Mesenchymal stem cell (in vitro differentiated cells and primary cell): ENCODE measurements at regions not wholly inside any gene's neighbourhood (a gene's known extent, or its start where the extent isn't known, plus 50 kb on each side); places are given as distances from the start of the nearest gene placed in this dataset.

Source experiments
- DNase-seq: peaks from one replicate; pipeline ENCODE4 v3.0.0-alpha.2; 2013
- H2AFZ ChIP-seq: one replicate; pipeline ENCODE4 v1.6.1; 2013; ENCODE audit warnings: low read depth, mild to moderate bottlenecking, control low read depth, inconsistent platforms, low read length, moderate library complexity
- H2AK5ac ChIP-seq: 2 replicates; pipeline ENCODE4 v1.6.1; 2013; ENCODE audit warnings: low read length, moderate library complexity, mild to moderate bottlenecking, inconsistent platforms; ENCODE audit not compliant: severe bottlenecking
- H2BK120ac ChIP-seq: one replicate; pipeline ENCODE4 v1.6.1; 2013; ENCODE audit warnings: low read depth, mild to moderate bottlenecking, inconsistent platforms, low read length, moderate library complexity
- H2BK12ac ChIP-seq, 2 experiments: one replicate each; pipeline ENCODE4 v1.6.1; 2013; ENCODE audit warnings: inconsistent platforms in 2 of 2, low read length in 2 of 2, mild to moderate bottlenecking in 2 of 2, moderate library complexity in 2 of 2, control low read depth in 1 of 2
- H2BK15ac ChIP-seq: one replicate; pipeline ENCODE4 v1.6.1; 2013; ENCODE audit warnings: mild to moderate bottlenecking, low read depth, inconsistent platforms; ENCODE audit not compliant: poor library complexity, severe bottlenecking
- H2BK5ac ChIP-seq: 2 replicates; pipeline ENCODE4 v1.6.1; 2013; ENCODE audit warnings: low read depth, mild to moderate bottlenecking, low read length, control low read depth, inconsistent platforms; ENCODE audit not compliant: poor library complexity, severe bottlenecking
- H3K14ac ChIP-seq, 2 experiments: one replicate each; pipeline ENCODE4 v1.6.1; 2013; ENCODE audit warnings: inconsistent platforms in 2 of 2, low read length in 2 of 2, control low read depth in 1 of 2, mild to moderate bottlenecking in 1 of 2, moderate library complexity in 1 of 2
- H3K18ac ChIP-seq, 2 experiments: one replicate each; pipeline ENCODE4 v1.6.1; 2013; ENCODE audit warnings: inconsistent platforms in 2 of 2, low read length in 2 of 2, control low read depth in 1 of 2, low read depth in 1 of 2, mild to moderate bottlenecking in 1 of 2
- H3K23ac ChIP-seq, 2 experiments: one replicate each; pipeline ENCODE4 v1.6.1; 2013; ENCODE audit warnings: inconsistent platforms in 2 of 2, low read length in 2 of 2, mild to moderate bottlenecking in 2 of 2, moderate library complexity in 2 of 2, control low read depth in 1 of 2
- H3K27ac ChIP-seq: 2 replicates; pipeline ENCODE4 v1.5.1; 2013; ENCODE audit warnings: mild to moderate bottlenecking, moderate library complexity, low read length, control low read depth, inconsistent platforms; ENCODE audit not compliant: poor library complexity, severe bottlenecking
- H3K27me3 ChIP-seq, 2 experiments: 2 replicates each; pipeline versions ENCODE4 v1.6.1 to v1.7.0; 2013; ENCODE audit warnings: low read length in 2 of 2, mild to moderate bottlenecking in 2 of 2, moderate library complexity in 2 of 2, control low read depth in 1 of 2, inconsistent platforms in 1 of 2; ENCODE audit not compliant: control insufficient read depth in 1 of 2, insufficient read depth in 1 of 2
- H3K36me3 ChIP-seq, 2 experiments: 2 replicates each; pipeline versions ENCODE4 v1.6.1 to v1.7.0; 2013; ENCODE audit warnings: low read length in 2 of 2, control low read depth in 1 of 2, inconsistent platforms in 1 of 2, low read depth in 1 of 2, mild to moderate bottlenecking in 1 of 2; ENCODE audit not compliant: insufficient read depth in 2 of 2, control insufficient read depth in 1 of 2
- H3K4ac ChIP-seq, 2 experiments: one replicate each; pipeline ENCODE4 v1.6.1; 2013; ENCODE audit warnings: inconsistent platforms in 2 of 2, low read length in 2 of 2, mild to moderate bottlenecking in 2 of 2, moderate library complexity in 2 of 2, control low read depth in 1 of 2, low read depth in 1 of 2
- H3K4me1 ChIP-seq: 2 replicates; pipeline ENCODE4 v1.6.1; 2013; ENCODE audit warnings: low read depth, low read length, control low read depth; ENCODE audit not compliant: control insufficient read depth, insufficient read depth
- H3K4me2 ChIP-seq: 2 replicates; pipeline ENCODE4 v1.6.1; 2013; ENCODE audit warnings: low read length, mild to moderate bottlenecking, inconsistent platforms; ENCODE audit not compliant: poor library complexity, severe bottlenecking
- H3K4me3 ChIP-seq, 2 experiments: 2 replicates each; pipeline versions ENCODE4 v1.5.1 to v1.7.0; 2013; ENCODE audit warnings: low read length in 2 of 2, mild to moderate bottlenecking in 2 of 2, control low read depth in 1 of 2, low read depth in 1 of 2; ENCODE audit not compliant: insufficient read depth in 1 of 2
- H3K79me1 ChIP-seq: replicated peaks from 2 replicates; pipeline ENCODE4 v1.6.1; 2013; ENCODE audit warnings: mild to moderate bottlenecking, control low read depth, low read length, inconsistent platforms; ENCODE audit not compliant: poor library complexity, severe bottlenecking
- H3K9ac ChIP-seq: 2 replicates; pipeline ENCODE4 v1.7.0; 2013; ENCODE audit warnings: mild to moderate bottlenecking, low read length, moderate library complexity
- H3K9me3 ChIP-seq: 2 replicates; pipeline ENCODE4 v1.7.0; 2013; ENCODE audit warnings: mild to moderate bottlenecking, low read length; ENCODE audit not compliant: control insufficient read depth
- H4K8ac ChIP-seq: one replicate; pipeline ENCODE4 v1.6.1; 2013; ENCODE audit warnings: inconsistent platforms, mild to moderate bottlenecking, low read length, moderate library complexity
- H4K91ac ChIP-seq: one replicate; pipeline ENCODE4 v1.6.1; 2013; ENCODE audit warnings: mild to moderate bottlenecking, low read length, inconsistent platforms
- WGBS: methylation state at CpG from one replicate; pipeline ENCODE4 v1.1.7; 2013; ENCODE audit warnings: mixed read lengths; 5-methylcytosine and 5-hydroxymethylcytosine counted together

GRCh38 chr15:62888623-62889022 is 153.9 kb upstream of the TPM1 start:
- H3K27me3 ChIP-seq: no peaks in the 10 kb centered on the region
- H2AK5ac ChIP-seq: peak overlapping the region; percentile 8
- H3K79me1 ChIP-seq: peaks cover 1% of the 10 kb centered on the region
- H3K14ac ChIP-seq: peak overlapping the region in 1 of 2 experiments; percentile 79
- peak overlapping the region; percentile 1 to 45 for H2BK12ac ChIP-seq
- H3K27ac ChIP-seq: peak overlapping the region; percentile 44
- H3K23ac ChIP-seq: no peak overlapping the region
- no peaks in the 10 kb centered on the region for H3K36me3 ChIP-seq
- H3K4me2 ChIP-seq: no peak overlapping the region
- no peak overlapping the region for H2BK5ac ChIP-seq
- H4K8ac ChIP-seq: no peak overlapping the region
- H3K9me3 ChIP-seq: no peaks in the 10 kb centered on the region
- no peak overlapping the region for H3K18ac ChIP-seq
- no peak for DNase-seq
- H3K4ac ChIP-seq: no peak overlapping the region
- H3K4me3 ChIP-seq: no peak overlapping the region
- no peak overlapping the region for H2BK120ac ChIP-seq
- H3K9ac ChIP-seq: no peak overlapping the region
- no peak overlapping the region for H2BK15ac ChIP-seq
- H3K4me1 ChIP-seq: peaks cover 15% of the 10 kb centered on the region
- WGBS: 95% methylated on average over 3 of the region's 3 CpGs
- no peak overlapping the region for H2AFZ ChIP-seq
- peak overlapping the region; percentile 4 for H4K91ac ChIP-seq

DNA sequence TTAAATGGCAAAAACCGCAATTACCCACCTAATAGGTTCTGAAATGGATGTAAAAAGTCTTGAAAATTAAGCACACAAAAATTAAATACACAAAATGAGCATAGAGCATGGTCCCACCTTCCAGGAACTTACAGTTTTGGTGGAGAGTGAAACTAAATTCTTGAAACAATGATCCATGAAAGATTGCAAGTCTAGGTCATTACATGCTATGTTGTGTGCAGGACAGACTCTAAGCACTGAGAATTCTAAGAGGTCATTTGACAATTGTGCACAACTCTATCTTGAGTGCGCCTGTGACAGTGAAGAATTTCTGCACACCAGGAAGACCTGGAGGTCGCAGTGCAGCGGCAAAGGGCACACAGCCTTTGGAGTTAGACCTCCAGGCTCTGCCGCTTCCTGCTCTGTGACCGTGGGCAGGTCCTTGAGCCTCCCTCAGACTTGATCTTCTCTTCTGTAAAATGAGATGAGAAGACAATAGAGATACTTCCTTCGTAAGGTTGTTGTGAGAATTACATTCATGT is 153.3 kb upstream of the TPM1 start:
- H3K4ac ChIP-seq: no peak overlapping the region

DNA sequence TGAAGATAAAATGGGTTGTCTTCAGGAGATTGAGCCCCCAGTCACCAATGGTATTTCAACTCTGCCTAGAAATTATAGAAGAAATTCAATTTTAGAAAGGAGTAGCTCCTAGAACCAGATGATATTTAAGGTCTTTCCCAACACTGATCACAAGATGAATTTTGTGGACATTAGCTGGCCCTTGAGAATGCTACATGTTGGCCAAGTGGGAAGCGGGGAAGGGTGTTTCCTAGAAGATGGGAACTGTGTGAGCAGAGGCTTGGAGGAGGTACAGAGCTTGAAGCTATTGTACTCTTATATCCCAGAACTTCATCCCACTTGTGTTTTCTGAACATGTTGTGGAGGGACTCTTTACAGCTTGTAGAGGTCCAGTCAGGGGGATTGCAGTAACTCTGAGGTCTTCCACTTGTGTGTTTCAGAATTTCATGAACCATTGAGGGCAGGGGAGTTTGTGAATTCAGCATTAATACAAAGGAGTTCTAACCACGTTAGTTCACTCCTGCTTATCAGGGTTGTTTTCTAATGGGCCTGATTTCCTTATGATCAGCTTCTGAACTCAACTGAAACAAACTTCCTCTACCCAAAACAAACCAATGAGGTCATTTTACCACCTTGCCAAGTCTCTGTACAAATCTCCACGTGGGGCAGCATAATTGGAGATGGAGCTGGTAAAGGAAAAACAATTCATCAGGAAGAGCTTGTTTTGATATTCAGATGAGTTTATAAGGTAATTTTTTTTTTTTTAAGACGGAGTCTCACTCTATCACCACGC is 152.6 kb upstream of the TPM1 start:
- Histone ChIP-seq H2AFZ (no peak overlapping the region), H3K27ac (peak overlapping the region; percentile 6), H3K4ac (no peak overlapping the region), H3K4me1 (peaks cover 17% of the 10 kb centered on the region), H3K9ac (peak overlapping the region; percentile 89), H2BK120ac (no peak overlapping the region), H2AK5ac (peak overlapping the region; percentile 93), H3K4me3 (peak overlapping the region in 1 of 2 experiments; percentile 48), H4K8ac (no peak overlapping the region), H3K14ac (no peak overlapping the region), H3K79me1 (peaks cover 1% of the 10 kb centered on the region), H2BK5ac (peak overlapping the region; percentile 74), H3K36me3 (no peaks in the 10 kb centered on the region), H2BK15ac (no peak overlapping the region), H3K4me2 (no peak overlapping the region), H3K23ac (no peak overlapping the region), H3K9me3 (no peaks in the 10 kb centered on the region), H2BK12ac (peak overlapping the region in 1 of 2 experiments; percentile 49), H3K27me3 (no peaks in the 10 kb centered on the region), H4K91ac (no peak overlapping the region), H3K18ac (no peak overlapping the region)
- no peak for DNase-seq
- 98% methylated on average over 5 of the region's 5 CpGs for WGBS

More for the DNA sequence above, 153.3 kb upstream of the TPM1 start:
- Histone ChIP-seq H3K27ac (peak overlapping the region; percentile 55), H3K4me1 (peaks cover 15% of the 10 kb centered on the region), H3K27me3 (no peaks in the 10 kb centered on the region), H3K18ac (peak overlapping the region in 1 of 2 experiments; percentile 40), H4K91ac (no peak overlapping the region), H2BK12ac (no peak overlapping the region), H3K14ac (no peak overlapping the region), H2AK5ac (peak overlapping the region; percentile 50), H3K9me3 (no peaks in the 10 kb centered on the region), H2BK120ac (no peak overlapping the region), H2BK15ac (no peak overlapping the region), H3K4me3 (peak overlapping the region in 1 of 2 experiments; percentile 6), H3K79me1 (peaks cover 1% of the 10 kb centered on the region), H3K36me3 (no peaks in the 10 kb centered on the region), H2BK5ac (peak overlapping the region; percentile 15), H3K23ac (no peak overlapping the region), H4K8ac (no peak overlapping the region), H3K4me2 (no peak overlapping the region), H2AFZ (no peak overlapping the region), H3K9ac (peak overlapping the region; percentile 89)
- DNase-seq: no peak
- 52% methylated on average over 5 of the region's 7 CpGs for WGBS

- peak; percentile 45 for DNase-seq
- H2BK15ac ChIP-seq: no peak overlapping the region
- no peaks in the 10 kb centered on the region for H3K9me3 ChIP-seq
- peak overlapping the region; percentile 0 for H4K91ac ChIP-seq
- peak overlapping the region; percentile 94 for H2BK5ac ChIP-seq
- no peak overlapping the region for H3K4me2 ChIP-seq
- H3K27ac ChIP-seq: peak overlapping the region; percentile 94
- H2AFZ ChIP-seq: no peak overlapping the region
- H2AK5ac ChIP-seq: peak overlapping the region; percentile 99
- peak overlapping the region; percentile 78 for H4K8ac ChIP-seq
- WGBS: 79% methylated on average over 9 of the region's 10 CpGs
- no peak overlapping the region for H2BK120ac ChIP-seq
- H3K18ac ChIP-seq: peak overlapping the region; percentile 64 to 69
- no peak overlapping the region for H3K14ac ChIP-seq
- peaks cover 18% of the 10 kb centered on the region for H3K4me1 ChIP-seq
- H3K27me3 ChIP-seq: no peaks in the 10 kb centered on the region
- peak overlapping the region; percentile 80 to 94 for H2BK12ac ChIP-seq
- no peak overlapping the region for H3K4me3 ChIP-seq
- H3K23ac ChIP-seq: no peak overlapping the region
- H3K4ac ChIP-seq: peak overlapping the region; percentile 46 to 56
- no peaks in the 10 kb centered on the region for H3K36me3 ChIP-seq
- peaks cover 2% of the 10 kb centered on the region for H3K79me1 ChIP-seq
- H3K9ac ChIP-seq: no peak overlapping the region
Observed at GRCh38 chr15:62894322-62895085, 148.0 kb upstream of the TPM1 start.
